Coronary artery (tissue), 2 donors: ENCODE measurements at regions not wholly inside any gene's neighbourhood (a gene's known extent, or its start where the extent isn't known, plus 50 kb on each side); places are given as distances from the start of the nearest gene placed in this dataset.

ENCODE experiments used
- DNase-seq: peaks from one replicate; pipeline ENCODE4 v3.0.0-alpha.2; 2017; ENCODE audit warnings: low spot score
- H3K27ac ChIP-seq, 2 donors: fragments of 200-600 bp; sonication (generic); one replicate each; pipeline ENCODE4 v1.5.1; 2016 to 2019
- H3K4me3 ChIP-seq: fragments of 200-600 bp; sonication (generic); 2 replicates; pipeline ENCODE4 v1.5.1; 2016; ENCODE audit warnings: mild to moderate bottlenecking, moderate library complexity
- TF ChIP-seq, protein P1 (sequence below): fragments of 200-600 bp; sonication (generic); IDR thresholded peaks from one replicate; pipeline ENCODE4 v1.5.1; 2019; ENCODE audit warnings: antibody characterized with exemption

DNA sequence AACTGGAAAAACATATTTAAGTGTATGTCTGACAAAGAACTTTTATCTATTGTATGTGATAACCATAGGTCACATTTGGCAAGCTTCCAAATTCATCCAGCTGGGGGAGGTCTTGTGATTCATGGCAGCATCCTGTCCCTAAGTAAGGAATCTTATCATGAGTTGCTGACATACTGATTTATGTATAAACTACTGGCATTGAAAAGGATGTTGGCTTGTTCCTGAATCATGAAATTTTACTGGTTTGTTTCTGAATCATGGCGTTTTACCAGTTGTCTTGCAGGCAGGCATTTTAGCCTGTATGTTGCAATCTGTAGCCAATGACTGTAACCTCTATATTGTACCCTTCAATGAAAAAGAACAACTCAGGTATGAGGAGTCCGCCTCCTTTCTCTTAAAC, 244.8 kb downstream of the IPO8 start:
- TF ChIP-seq, protein P1, sequence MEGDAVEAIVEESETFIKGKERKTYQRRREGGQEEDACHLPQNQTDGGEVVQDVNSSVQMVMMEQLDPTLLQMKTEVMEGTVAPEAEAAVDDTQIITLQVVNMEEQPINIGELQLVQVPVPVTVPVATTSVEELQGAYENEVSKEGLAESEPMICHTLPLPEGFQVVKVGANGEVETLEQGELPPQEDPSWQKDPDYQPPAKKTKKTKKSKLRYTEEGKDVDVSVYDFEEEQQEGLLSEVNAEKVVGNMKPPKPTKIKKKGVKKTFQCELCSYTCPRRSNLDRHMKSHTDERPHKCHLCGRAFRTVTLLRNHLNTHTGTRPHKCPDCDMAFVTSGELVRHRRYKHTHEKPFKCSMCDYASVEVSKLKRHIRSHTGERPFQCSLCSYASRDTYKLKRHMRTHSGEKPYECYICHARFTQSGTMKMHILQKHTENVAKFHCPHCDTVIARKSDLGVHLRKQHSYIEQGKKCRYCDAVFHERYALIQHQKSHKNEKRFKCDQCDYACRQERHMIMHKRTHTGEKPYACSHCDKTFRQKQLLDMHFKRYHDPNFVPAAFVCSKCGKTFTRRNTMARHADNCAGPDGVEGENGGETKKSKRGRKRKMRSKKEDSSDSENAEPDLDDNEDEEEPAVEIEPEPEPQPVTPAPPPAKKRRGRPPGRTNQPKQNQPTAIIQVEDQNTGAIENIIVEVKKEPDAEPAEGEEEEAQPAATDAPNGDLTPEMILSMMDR: no peak

GRCh38 chr12:30450226-30450625, 245.4 kb downstream of the IPO8 start:
- Histone ChIP-seq H3K27ac (no peak overlapping the region), H3K4me3 (no peak overlapping the region)
- no peak for DNase-seq
- TF ChIP-seq, protein P1: no peak

More for the DNA sequence above, 244.8 kb downstream of the IPO8 start:
- H3K4me3 ChIP-seq: no peak overlapping the region
- no peak overlapping the region for H3K27ac ChIP-seq
- no peak for DNase-seq

DNA sequence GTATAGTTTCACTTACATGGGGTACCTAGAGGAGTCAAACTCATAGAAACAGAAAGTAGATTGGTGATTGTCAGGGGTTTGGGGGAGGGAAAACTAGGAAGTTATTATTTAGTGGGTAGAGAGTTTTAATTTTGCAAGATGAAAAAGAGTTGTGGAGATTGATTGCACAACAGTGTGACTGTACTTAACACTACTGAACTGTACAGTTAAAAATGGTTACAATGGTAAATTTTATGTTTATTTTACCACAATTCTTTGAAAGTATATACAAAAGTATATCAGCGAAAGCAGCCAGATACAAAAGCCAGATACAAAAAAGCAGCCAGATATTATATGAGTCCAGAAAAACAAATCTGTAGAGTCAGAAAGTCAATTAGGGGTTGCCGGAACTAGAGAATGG, 247.6 kb downstream of the IPO8 start:
- TF ChIP-seq, protein P1: no peak
- no peak overlapping the region for H3K4me3 ChIP-seq
- DNase-seq: no peak
- no peak overlapping the region for H3K27ac ChIP-seq

- TF ChIP-seq, protein P1: no peak
- no peak overlapping the region for H3K4me3 ChIP-seq
- DNase-seq: no peak
- no peak overlapping the region for H3K27ac ChIP-seq
Measured at GRCh38 chr12:30447061-30447750, 248.5 kb downstream of the IPO8 start.

DNA sequence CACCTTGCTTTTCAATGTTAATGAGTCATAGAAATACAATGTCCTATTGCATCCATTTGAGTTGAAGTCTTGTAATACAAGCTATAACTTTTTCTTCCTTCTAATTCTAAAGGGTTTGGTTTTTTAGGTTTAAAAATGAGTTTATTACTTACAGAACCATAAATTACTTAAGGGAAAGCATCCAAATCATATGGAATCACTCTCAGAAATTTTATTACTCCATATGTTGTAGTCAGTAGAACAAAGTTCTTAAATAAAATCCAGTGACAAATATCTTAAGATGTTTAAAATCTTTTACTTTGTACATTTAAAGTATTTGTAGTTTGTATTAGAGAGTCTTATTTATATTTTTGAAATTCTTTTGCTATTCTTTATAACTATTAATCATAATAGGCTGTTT, 253.2 kb downstream of the IPO8 start:
- no peak overlapping the region for H3K4me3 ChIP-seq
- DNase-seq: no peak
- TF ChIP-seq, protein P1: no peak
- no peak overlapping the region for H3K27ac ChIP-seq

- DNase-seq: no peak
- TF ChIP-seq, protein P1: no peak
- H3K4me3 ChIP-seq: no peak overlapping the region
Measured at GRCh38 chr12:30440826-30441602, 254.7 kb downstream of the IPO8 start.

GRCh38 chr12:30439201-30439600, 256.5 kb downstream of the IPO8 start:
- DNase-seq: no peak
- Histone ChIP-seq H3K4me3 (no peak overlapping the region), H3K27ac (no peak overlapping the region)
- TF ChIP-seq, protein P1: no peak

More at GRCh38 chr12:30440826-30441602, 254.7 kb downstream of the IPO8 start:
- no peak overlapping the region for H3K27ac ChIP-seq
